ENCODE measurements at regions not wholly inside any gene's neighbourhood (a gene's known extent, or its start where the extent isn't known, plus 50 kb on each side); places are given as distances from the start of the nearest gene placed in this dataset.

- no peak for DNase-seq (ENCODE audit: low read depth, low spot score)
Measured at GRCh38 chr17:6940186-6940649, 55.6 kb upstream of the ALOX12 start.

- no peak for DNase-seq (ENCODE audit: low read depth, low spot score)
Measured at GRCh38 chr17:6941989-6942388, 53.9 kb upstream of the ALOX12 start.

GRCh38 chr17:6943406-6943805, 52.4 kb upstream of the ALOX12 start:
- DNase-seq (ENCODE audit: low read depth, low spot score), result no peak
